ENCODE measurements at regions not wholly inside any gene's neighbourhood (a gene's known extent, or its start where the extent isn't known, plus 50 kb on each side); places are given as distances from the start of the nearest gene placed in this dataset.

DNA sequence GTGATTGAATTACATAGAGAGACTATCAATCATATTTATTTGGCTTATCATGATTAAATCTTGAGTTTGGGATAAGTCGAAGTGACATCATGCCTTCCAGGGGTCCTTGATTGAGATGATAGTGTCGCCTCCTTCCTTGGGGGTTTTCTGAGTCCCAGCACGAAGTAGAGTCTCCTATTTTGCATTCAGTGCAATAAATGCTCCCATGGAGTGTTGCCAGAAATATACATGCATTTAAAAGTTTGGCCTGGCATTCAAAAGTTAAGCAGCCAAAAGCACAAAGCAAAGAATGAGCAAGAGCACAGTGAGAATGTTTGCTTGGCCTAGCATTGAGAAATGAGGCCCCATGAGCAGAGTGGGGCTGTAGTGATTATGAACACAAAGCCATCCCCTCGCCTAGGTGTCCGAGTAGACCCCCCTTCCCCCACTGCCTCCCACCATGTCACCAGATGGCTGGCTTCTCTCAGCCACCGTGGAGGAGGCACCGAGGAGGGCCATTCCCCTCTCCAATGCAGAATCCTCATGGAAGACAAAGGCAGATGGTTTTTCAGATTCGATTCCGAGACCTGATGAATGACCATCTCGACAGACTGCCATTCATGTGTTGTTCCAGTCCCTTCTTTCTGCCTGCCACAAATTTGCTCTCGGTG lies 58.8 kb upstream of the UBL3 start (continued):
- TF ChIP-seq REST (tag by site-specific recombination; IDR thresholded peaks at IDR 0.05): no peak
- peak; percentile 95 for TF ChIP-seq GLIS1 (tag by site-specific recombination; IDR thresholded peaks at IDR 0.05)
- TF ChIP-seq MEIS1 (CRISPR knock-in tag; IDR thresholded peaks at IDR 0.05; ENCODE audit: borderline replicate concordance): no peak
- TF ChIP-seq ZNF843 (tag by site-specific recombination; IDR thresholded peaks at IDR 0.05): peak; percentile 87; the same call in 1 of the 2 replicates
- TF ChIP-seq ZNF664 (tag by site-specific recombination; IDR thresholded peaks at IDR 0.05): no peak
- TF ChIP-seq, protein P1, sequence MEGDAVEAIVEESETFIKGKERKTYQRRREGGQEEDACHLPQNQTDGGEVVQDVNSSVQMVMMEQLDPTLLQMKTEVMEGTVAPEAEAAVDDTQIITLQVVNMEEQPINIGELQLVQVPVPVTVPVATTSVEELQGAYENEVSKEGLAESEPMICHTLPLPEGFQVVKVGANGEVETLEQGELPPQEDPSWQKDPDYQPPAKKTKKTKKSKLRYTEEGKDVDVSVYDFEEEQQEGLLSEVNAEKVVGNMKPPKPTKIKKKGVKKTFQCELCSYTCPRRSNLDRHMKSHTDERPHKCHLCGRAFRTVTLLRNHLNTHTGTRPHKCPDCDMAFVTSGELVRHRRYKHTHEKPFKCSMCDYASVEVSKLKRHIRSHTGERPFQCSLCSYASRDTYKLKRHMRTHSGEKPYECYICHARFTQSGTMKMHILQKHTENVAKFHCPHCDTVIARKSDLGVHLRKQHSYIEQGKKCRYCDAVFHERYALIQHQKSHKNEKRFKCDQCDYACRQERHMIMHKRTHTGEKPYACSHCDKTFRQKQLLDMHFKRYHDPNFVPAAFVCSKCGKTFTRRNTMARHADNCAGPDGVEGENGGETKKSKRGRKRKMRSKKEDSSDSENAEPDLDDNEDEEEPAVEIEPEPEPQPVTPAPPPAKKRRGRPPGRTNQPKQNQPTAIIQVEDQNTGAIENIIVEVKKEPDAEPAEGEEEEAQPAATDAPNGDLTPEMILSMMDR (tag by site-specific recombination; IDR thresholded peaks at IDR 0.05): no peak
- no peak for TF ChIP-seq ZNF211 (tag by site-specific recombination; IDR thresholded peaks at IDR 0.05; ENCODE audit: low read depth)
- TF ChIP-seq, protein P2, sequence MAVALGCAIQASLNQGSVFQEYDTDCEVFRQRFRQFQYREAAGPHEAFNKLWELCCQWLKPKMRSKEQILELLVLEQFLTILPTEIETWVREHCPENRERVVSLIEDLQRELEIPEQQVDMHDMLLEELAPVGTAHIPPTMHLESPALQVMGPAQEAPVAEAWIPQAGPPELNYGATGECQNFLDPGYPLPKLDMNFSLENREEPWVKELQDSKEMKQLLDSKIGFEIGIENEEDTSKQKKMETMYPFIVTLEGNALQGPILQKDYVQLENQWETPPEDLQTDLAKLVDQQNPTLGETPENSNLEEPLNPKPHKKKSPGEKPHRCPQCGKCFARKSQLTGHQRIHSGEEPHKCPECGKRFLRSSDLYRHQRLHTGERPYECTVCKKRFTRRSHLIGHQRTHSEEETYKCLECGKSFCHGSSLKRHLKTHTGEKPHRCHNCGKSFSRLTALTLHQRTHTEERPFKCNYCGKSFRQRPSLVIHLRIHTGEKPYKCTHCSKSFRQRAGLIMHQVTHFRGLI (tag by site-specific recombination; IDR thresholded peaks at IDR 0.05): no peak
- TF ChIP-seq ZNF660 (tag by site-specific recombination; IDR thresholded peaks at IDR 0.05): no peak
- TF ChIP-seq, protein P3, sequence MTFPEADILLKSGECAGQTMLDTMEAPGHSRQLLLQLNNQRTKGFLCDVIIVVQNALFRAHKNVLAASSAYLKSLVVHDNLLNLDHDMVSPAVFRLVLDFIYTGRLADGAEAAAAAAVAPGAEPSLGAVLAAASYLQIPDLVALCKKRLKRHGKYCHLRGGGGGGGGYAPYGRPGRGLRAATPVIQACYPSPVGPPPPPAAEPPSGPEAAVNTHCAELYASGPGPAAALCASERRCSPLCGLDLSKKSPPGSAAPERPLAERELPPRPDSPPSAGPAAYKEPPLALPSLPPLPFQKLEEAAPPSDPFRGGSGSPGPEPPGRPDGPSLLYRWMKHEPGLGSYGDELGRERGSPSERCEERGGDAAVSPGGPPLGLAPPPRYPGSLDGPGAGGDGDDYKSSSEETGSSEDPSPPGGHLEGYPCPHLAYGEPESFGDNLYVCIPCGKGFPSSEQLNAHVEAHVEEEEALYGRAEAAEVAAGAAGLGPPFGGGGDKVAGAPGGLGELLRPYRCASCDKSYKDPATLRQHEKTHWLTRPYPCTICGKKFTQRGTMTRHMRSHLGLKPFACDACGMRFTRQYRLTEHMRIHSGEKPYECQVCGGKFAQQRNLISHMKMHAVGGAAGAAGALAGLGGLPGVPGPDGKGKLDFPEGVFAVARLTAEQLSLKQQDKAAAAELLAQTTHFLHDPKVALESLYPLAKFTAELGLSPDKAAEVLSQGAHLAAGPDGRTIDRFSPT (tag by site-specific recombination; IDR thresholded peaks at IDR 0.05): peak; percentile 78
- no peak for TF ChIP-seq ZBTB6 (tag by site-specific recombination; IDR thresholded peaks at IDR 0.05)
- no peak for TF ChIP-seq KLF8 (tag by site-specific recombination; IDR thresholded peaks at IDR 0.05)
- no peak for TF ChIP-seq ZNF549 (tag by site-specific recombination; IDR thresholded peaks at IDR 0.05)
- no peak for TF ChIP-seq BCL11A (tag by site-specific recombination; IDR thresholded peaks at IDR 0.05; ENCODE audit: low read depth)
- peak; percentile 94 for TF ChIP-seq FEZF1 (tag by site-specific recombination; IDR thresholded peaks at IDR 0.05)
- peak; percentile 55; the same call in 1 of the 2 replicates for TF ChIP-seq ZNF558 (tag by site-specific recombination; IDR thresholded peaks at IDR 0.05)
- no peak for TF ChIP-seq ZSCAN23 (tag by site-specific recombination; IDR thresholded peaks at IDR 0.05)
- TF ChIP-seq ZNF335 (tag by site-specific recombination; conservative IDR thresholded peaks at IDR 0.05): 0 out of 2 replicates have a peak, but pooled peaks have one; percentile 10
- TF ChIP-seq MZF1 (tag by site-specific recombination; IDR thresholded peaks at IDR 0.05; ENCODE audit: borderline replicate concordance): no peak
- TF ChIP-seq ZNF133 (tag by site-specific recombination; IDR thresholded peaks at IDR 0.05): no peak
- TF ChIP-seq IKZF3 (tag by site-specific recombination; IDR thresholded peaks at IDR 0.05): no peak; the same call in 1 of the 2 replicates
- no peak for TF ChIP-seq ZNF311 (tag by site-specific recombination; IDR thresholded peaks at IDR 0.05; ENCODE audit: borderline replicate concordance)
- TF ChIP-seq ZNF121 (tag by site-specific recombination; IDR thresholded peaks at IDR 0.05): no peak
- TF ChIP-seq GLI2 (tag by site-specific recombination; IDR thresholded peaks at IDR 0.05; ENCODE audit: borderline replicate concordance, low read depth): peak; percentile 80; the same call in 1 of the 2 replicates
- no peak for TF ChIP-seq ZNF350 (tag by site-specific recombination; IDR thresholded peaks at IDR 0.05)
- TF ChIP-seq ZNF837 (tag by site-specific recombination; IDR thresholded peaks at IDR 0.05): no peak
- TF ChIP-seq ZNF426 (tag by site-specific recombination; IDR thresholded peaks at IDR 0.05): no peak
- no peak for TF ChIP-seq KLF9 (tag by site-specific recombination; IDR thresholded peaks at IDR 0.05; ENCODE audit: low read depth)
- TF ChIP-seq ZNF624 (tag by site-specific recombination; IDR thresholded peaks at IDR 0.05): no peak
- 0 out of 2 replicates have a peak, but pooled peaks have one; percentile 29 for TF ChIP-seq ZBTB8A (tag by site-specific recombination; IDR thresholded peaks at IDR 0.05)
- TF ChIP-seq ZNF791 (tag by site-specific recombination; IDR thresholded peaks at IDR 0.05): no peak
- TF ChIP-seq ZNF404 (tag by site-specific recombination; IDR thresholded peaks at IDR 0.05): no peak
